Left ventricle myocardium superior (tissue), 1 donor: ENCODE measurements at regions not wholly inside any gene's neighbourhood (a gene's known extent, or its start where the extent isn't known, plus 50 kb on each side); places are given as distances from the start of the nearest gene placed in this dataset.
"Not testable (repeated sequence)": the region's sequence is repeated elsewhere in the genome, so short reads cannot be mapped to it uniquely, and the experiment has no call there.

ENCODE experiments used
- ATAC-seq: fragments of 200-7000 bp; cut with Tn5 transposase; one replicate; pipeline ENCODE4 v1.9.1; 2020; ENCODE audit warnings: mild to moderate bottlenecking, moderate library complexity
- DNase-seq: peaks from one replicate; pipeline ENCODE4 v3.0.0-alpha.2; 2020
- intact Hi-C: fragments of 100-400 bp; cut with micrococcal nuclease; formaldehyde crosslinking; loops from one replicate; pipeline ENCODE4 v1.11.0; 2022
- donor health status: DM: no; HTN: yes; CAD: no; lungs with severe emphysema.

DNA sequence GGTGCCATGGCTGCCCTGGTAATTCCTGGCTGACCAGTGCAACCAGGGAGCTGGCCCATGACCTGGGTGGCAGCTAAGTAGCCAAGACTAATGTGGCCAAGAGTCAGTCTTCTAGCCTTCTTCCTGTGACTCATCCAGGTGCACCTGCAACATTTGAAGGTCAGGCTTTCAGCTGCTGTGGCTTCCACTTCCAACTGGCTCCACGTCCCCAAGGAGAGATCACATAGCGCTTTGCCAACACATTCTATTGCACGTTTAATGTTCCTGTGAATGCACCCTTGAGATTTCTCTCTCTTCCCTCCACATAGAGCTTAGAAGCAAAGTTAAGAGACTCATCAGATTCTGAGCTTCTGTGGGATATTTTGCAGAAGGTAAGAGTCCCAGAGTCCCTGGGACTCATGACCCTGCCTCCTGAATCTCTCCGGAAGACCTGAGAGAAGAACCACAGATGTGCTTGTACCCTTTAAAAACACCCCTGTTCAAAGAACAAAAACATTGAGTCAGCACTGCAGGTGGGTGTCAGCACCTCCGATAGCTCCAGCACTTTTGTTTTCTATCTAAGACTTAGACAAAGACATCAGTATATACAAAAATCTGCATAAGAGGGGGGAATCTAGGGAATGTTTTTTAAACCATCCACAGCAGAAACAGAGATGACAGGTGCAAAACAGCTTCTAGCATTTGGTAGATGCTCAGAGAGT is 88.5 kb upstream of the DRD5 start:
- ATAC-seq, intact Hi-C loops: not testable (repeated sequence)

DNA sequence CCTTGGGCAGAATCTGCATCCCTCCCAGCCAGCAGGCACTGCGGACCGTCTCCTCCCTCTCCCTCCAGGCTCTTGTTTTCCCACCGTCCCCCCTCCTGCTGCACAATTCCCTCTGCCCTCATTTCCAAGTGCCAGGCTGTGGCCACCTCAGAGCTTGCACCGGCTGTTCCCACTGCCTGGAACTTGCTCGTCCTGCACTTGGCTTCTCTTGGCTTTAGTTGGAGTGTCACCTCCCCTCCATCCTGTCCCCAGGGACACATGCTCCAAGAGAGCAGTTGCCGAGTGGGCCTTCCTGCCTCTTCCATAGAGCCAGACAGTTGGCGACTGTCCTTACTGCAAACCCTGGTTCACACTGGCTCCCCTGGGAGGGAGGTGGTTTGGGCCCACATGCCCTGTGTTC is 87.0 kb upstream of the DRD5 start:
- DNase-seq: not testable (repeated sequence)

More for the DNA sequence above, 88.5 kb upstream of the DRD5 start:
- DNase-seq: not testable (repeated sequence)

DNA sequence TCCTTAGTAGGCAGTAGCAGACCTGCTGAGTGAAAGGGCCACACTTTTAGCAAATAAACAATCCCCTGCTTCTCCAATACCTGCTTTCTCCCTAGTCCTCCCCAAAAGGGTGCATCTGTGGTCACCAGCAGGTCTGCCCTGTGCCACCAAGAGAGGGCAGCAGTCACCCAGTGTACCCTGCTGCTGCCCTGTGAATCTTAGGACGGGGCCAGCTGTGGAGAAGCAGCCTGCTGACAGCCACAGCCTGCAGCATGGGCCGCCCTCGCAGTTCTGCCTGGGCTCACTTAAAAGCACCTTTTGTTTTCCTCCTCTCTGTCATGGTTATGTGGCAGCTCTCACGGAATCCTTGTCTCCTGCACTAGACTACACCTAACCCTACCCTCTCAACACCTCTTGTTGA is 85.4 kb upstream of the DRD5 start:
- ATAC-seq, intact Hi-C loops: not testable (repeated sequence)
- peak; percentile 48 for DNase-seq

More for the DNA sequence above, 87.0 kb upstream of the DRD5 start:
- ATAC-seq, intact Hi-C loops: not testable (repeated sequence)

DNA sequence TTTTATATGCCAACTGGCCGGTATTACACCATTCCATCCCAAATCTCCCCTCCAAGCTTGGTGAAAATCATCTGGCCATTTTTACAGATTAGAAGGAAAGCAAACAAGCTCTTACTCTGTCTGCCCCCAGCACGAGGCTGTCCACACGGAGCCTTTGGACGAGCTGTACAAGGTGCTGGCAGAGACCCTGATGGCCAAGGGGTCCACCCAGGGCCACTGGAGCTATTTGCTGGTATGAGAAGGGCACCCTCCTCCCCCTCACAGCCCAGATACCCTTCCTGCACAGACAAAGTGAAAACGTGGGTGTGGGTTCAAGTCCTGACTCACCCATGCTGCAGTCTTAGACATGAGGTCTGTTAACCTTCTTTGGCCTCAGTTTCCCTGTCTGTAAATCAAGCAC is 84.9 kb upstream of the DRD5 start:
- ATAC-seq, intact Hi-C loops, DNase-seq: not testable (repeated sequence)

DNA sequence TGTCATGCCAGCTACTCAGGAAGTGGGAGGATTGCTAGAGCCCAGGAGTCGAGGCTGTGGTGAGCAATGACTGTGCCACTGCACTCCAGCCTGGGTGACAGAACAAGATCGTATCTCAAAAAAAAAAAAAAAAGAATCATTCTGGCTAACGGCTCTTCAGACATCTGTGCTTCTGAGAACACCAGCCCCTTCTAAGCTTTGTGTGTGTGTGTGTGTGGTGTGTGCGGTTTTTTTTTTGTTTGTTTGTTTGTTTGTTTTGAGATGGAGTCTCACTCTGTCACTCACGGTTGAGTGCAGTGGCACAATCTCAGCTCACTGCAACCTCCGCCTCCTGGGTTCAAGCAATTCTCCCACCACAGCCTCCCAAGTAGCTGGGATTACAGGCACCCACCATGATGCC is 79.4 kb upstream of the DRD5 start:
- intact Hi-C loops, ATAC-seq, DNase-seq: not testable (repeated sequence)

DNA sequence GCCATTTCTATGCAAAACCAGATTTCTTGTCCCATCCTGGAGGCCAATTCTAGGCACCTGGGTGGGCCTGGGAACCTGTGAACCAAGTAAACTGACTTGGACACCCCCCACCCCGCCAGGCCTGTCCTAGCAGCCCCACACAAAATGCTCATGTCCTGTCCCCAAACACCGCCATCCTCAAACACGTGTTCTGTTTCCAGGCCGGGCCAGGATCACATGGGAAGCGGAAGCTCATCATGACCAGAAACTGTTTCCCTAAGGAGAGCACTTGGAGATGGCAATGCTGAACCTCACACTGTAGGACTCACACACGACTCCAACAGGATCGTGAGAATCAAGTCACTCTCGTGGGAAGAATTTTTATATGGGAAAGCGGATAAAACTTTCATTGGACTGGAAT is 78.7 kb upstream of the DRD5 start:
- intact Hi-C loops, DNase-seq, ATAC-seq: not testable (repeated sequence)

DNA sequence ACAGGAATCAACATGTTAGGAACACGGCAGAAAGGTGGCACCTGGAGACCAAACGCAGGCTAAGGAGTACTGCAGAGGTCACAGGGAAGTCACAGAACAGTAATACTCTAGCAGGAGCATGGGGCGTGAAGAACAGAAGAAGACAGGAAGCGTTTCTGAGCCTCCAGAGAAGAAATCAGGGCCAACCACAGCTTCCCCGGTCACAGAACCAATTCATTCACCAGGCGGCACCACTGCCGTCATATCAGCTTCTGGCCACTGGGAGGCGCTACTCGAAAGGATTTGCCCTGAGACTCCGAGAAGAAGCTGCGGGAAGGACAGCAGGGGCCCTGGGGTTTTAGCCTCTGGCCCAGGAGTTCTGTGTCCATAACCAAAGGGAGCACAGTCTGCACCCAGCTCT is 78.0 kb upstream of the DRD5 start:
- ATAC-seq (no peak), DNase-seq (peak; percentile 65)
- intact Hi-C loops: no loop called here

DNA sequence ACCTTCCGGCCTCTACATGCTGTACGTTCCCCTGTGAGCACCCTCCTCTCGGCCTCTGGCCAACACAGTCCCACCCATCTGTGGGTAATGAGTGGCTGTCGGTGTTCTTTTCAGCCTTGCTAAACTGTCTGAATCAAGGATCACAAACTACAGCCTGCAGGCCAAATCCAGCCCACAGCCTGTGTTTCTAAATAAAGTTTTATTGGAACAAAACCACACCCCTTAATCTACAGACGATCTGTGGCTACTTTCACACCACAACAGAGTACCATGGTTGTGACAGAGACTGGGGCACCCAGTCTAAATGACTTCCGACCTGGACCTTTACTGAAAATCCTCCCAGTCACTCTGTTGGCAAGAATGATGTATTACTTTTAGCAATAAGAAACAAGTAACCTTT is 77.3 kb upstream of the DRD5 start:
- intact Hi-C loops, ATAC-seq, DNase-seq: not testable (repeated sequence)

DNA sequence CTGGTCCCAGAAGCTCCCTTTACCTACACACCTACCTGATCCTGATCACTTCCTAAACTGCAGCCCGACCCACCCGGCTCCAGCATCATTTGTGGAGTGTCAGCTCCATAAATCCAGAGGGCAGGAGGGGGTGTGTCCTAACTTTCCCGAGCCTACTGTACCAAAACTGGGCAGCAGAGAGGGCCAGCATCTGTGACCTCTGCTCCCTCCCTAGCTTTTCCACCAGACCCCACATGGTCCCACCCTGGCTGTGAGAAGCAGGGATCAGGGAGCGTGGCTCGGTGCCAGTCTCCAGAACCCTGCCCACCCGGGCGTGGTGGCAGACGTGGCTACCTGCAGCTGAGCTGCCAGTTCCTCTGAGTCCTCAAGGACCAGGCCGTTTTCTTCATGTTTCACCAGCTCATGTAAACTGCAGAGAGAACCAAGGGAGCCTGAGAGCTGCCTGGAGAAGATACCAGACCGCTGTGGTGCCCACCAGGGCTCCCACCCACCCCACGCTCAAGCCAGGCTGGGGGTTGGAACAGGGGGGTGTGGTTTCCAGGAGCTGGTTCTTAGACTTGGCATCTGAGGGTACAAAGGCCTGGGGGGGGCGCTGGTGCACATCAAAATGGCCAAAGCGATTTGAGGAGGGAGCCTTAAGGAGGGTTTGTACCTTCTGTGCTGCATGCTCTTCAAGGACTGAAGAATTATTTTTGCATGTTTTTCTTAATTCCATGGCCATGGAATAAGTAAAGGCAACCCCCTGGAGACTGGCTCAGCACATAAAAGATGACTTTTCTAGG is 76.7 kb upstream of the DRD5 start:
- ATAC-seq (no peak), DNase-seq (no peak)
- intact Hi-C loops: no loop called here

DNA sequence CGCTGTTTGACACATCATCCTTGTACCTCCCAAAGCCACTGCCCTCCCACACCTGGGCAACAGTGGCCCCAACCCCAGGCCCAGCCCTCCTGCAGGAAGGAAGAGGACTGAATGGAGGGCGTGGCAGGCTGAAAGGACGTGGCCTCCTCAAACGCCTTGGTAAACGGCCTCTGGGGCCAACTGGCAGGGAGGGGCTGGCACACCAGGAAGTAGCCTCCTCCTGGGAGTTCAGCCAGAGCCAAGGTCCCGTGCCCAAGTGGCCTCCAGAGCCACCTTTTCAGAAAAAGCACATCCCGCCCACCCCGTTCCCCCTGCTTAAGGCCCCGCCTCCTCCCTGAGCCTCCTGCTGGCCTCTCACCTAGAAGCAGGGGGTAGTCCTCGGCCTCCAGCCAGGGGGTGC is 74.2 kb upstream of the DRD5 start:
- ATAC-seq, DNase-seq, intact Hi-C loops: not testable (repeated sequence)

DNA sequence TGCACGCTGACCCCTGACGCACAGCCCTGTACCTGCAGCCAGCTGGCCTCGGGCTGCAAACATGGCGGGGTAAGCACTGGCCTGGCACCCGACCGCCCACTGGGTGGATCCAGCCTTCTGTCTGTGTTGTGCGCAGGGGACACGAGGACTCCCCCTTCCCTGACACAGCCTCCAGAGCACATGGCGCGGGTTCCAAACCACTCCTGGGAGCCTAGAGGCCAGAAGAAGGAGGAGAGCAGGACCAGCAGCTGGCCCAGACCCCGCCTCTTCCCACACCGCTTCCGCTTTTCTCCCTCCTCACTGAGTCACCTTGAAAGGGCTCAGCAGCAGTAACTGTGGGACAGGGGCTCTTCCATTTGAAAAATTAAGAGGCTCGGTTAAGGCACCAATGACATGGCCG is 73.5 kb upstream of the DRD5 start:
- DNase-seq, ATAC-seq, intact Hi-C loops: not testable (repeated sequence)

DNA sequence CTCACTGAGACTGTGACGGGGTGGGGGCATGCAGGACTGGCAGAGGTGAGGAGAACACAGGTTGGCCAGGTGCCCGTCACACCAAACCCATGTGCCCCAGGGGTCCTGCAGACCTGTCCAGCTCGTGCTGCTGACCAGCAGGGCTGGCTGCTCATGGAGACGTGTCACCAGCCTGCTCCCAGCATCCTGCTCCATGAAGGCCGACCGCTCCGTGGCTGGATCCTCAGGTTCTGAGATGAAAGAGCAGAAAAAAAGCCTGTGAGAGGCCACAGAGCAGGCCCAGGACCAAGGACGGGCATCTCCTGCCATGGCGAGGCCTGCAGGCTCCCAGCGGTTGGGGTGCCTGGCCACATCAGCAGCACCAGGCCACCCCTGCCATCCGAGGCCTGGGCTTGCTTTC is 71.7 kb upstream of the DRD5 start:
- intact Hi-C loops: no loop called here
- DNase-seq (no peak), ATAC-seq (no peak)

DNA sequence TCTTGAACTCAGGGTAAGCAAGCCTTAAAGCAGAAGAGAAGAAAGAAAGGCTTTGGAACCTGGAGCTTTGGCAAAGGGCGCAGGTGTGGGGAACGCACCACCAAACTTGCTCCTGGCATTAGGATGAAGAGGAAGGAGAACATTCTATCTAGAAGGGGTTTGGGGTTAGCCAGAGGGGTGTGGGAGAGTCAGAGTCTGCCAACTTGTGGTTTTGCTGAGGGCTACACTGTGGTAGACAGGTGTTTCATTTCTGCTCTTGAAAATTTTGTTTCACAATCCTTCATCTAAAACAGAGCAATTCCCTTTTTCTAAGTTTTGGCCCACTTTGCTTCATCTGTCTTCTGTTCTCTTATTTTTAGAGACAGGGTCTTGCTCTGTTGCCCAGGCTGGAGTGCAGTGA is 66.2 kb upstream of the DRD5 start:
- intact Hi-C loops, ATAC-seq, DNase-seq: not testable (repeated sequence)

DNA sequence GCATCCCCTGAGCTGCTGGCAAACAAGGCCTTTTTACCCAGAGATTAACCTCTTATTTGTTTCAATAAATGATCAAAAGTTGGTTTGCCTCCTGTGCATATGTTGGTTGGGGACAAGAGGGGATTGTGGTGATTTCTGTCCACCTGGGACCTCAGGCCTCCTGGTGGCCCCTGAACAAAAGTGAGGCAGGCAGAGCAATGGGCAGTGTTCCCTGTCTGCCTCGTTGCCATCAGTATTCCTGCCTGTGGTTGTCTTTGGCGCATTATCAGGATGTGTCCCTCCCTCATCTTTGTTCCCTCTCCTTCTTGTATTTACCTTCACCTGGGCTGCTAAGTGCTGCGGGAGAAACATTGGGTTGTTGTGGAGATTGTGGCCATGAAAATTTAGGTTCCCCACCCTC is 65.3 kb upstream of the DRD5 start:
- no peak for ATAC-seq
- intact Hi-C loops: no loop called here
- no peak for DNase-seq

DNA sequence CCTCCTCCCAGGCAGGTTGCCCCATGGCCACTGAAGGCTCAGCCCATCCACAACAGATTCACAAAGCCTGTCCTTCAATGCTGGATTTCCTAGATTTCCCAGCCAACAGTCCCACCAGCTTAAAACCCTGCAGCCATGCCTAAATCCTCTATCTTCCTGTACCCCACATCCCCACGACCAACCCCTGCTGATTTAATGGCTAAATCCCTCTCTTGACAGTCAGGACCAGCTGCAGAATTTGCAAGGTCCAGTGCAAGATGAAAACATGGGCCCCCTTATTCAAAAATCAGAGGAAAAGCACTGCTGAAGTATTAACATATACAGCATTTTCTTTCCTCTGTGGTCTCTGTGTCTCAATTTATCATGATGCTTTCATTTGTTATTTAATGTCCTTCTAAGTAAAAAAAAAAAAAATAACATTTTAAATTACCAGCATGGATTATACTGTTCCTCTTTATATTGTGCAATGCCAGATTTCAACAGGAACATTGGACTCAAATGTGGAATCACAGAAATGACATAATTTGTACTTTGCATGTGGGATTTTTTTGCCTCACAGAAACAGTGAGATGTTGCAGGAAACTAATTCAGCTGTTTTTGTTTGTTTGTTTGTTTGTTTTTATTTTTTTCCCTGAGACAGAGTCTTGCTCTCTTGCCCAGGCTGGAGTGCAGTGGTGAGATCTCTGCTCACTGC is 63.0 kb upstream of the DRD5 start:
- intact Hi-C loops, ATAC-seq, DNase-seq: not testable (repeated sequence)

DNA sequence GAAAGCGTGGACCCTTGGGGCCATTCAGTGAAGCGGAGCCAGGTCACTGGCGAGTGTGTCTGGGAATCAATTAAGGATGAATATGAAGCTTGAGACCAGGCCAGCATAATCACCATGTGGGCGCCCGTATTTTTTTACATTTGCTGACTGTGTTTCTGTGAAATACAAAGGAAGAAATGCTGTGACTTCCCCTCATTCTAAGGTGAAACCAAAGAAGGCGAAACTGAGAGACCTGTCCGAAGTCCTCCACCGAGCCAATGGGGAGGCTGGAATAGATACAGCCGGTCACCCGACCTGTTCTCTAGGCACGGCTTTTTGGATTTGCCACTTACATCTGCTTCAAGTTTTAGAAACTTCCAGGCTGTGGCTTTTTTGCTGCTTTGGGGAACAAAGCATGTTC is 59.3 kb upstream of the DRD5 start:
- DNase-seq, intact Hi-C loops, ATAC-seq: not testable (repeated sequence)
